Endodermal cell (in vitro differentiated cells): ENCODE measurements at regions not wholly inside any gene's neighbourhood (a gene's known extent, or its start where the extent isn't known, plus 50 kb on each side); places are given as distances from the start of the nearest gene placed in this dataset.

Experiments
- DNase-seq: peaks from one replicate; pipeline ENCODE4 v3.0.0-alpha.2; 2017
- H3K27ac ChIP-seq: 2 replicates; pipeline ENCODE4 v1.5.1; 2013; ENCODE audit warnings: mild to moderate bottlenecking, low read depth, low read length, moderate library complexity
- H3K27me3 ChIP-seq: 2 replicates; pipeline ENCODE4 v1.6.1; 2013; ENCODE audit warnings: mild to moderate bottlenecking, low read length, moderate library complexity; ENCODE audit not compliant: insufficient read depth, control insufficient read depth, poor library complexity, severe bottlenecking
- H3K36me3 ChIP-seq: 2 replicates; pipeline ENCODE4 v1.7.0; 2013; ENCODE audit warnings: mild to moderate bottlenecking, low read length, moderate library complexity; ENCODE audit not compliant: control insufficient read depth, insufficient read depth
- H3K4me1 ChIP-seq: one replicate; pipeline ENCODE4 v1.7.0; 2013; ENCODE audit warnings: low read length; ENCODE audit not compliant: control insufficient read depth, insufficient read depth
- H3K4me3 ChIP-seq: 2 replicates; pipeline ENCODE4 v1.5.1; 2013; ENCODE audit warnings: mild to moderate bottlenecking, low read length, moderate library complexity
- H3K9ac ChIP-seq: 2 replicates; pipeline ENCODE4 v1.6.1; 2013; ENCODE audit warnings: mild to moderate bottlenecking, low read length, moderate library complexity; ENCODE audit not compliant: poor library complexity, severe bottlenecking; ENCODE audit errors: extremely low read depth
- H3K9me3 ChIP-seq: 2 replicates; pipeline ENCODE4 v1.6.1; 2013; ENCODE audit warnings: mild to moderate bottlenecking, low read length, moderate library complexity; ENCODE audit not compliant: control insufficient read depth
- H3K27ac Mint-ChIP-seq: 2 replicates; pipeline ENCODE4 v1.8.0; 2020; ENCODE audit warnings: mixed read lengths
- H3K27me3 Mint-ChIP-seq: 2 replicates; pipeline ENCODE4 v1.8.0; 2021; ENCODE audit warnings: mild to moderate bottlenecking, mixed read lengths; ENCODE audit not compliant: insufficient read depth
- H3K36me3 Mint-ChIP-seq: 2 replicates; pipeline ENCODE4 v1.8.0; 2020; ENCODE audit warnings: low read depth, mixed read lengths
- H3K4me1 Mint-ChIP-seq: 2 replicates; pipeline ENCODE4 v1.8.0; 2020; ENCODE audit warnings: mixed read lengths
- H3K4me3 Mint-ChIP-seq: 2 replicates; pipeline ENCODE4 v1.8.0; 2020; ENCODE audit warnings: mild to moderate bottlenecking, moderate library complexity, mixed read lengths
- H3K9me3 Mint-ChIP-seq: 2 replicates; pipeline ENCODE4 v1.8.0; 2020; ENCODE audit warnings: mild to moderate bottlenecking, mixed read lengths
- CTCF ChIP-seq: fragments of 200-600 bp; sonication (generic); conservative IDR thresholded peaks from 2 replicates; pipeline ENCODE4 v1.5.0; 2021; ENCODE audit warnings: antibody characterized with exemption, mild to moderate bottlenecking
- WGBS, 2 experiments: methylation state at CpG; one replicate each; pipeline versions ENCODE4 v1.1.5 to v1.1.7; 2013; ENCODE audit warnings: missing lambda C conversion rate in 2 of 2, mixed read lengths in 1 of 2; ENCODE audit not compliant: insufficient coverage in 1 of 2, insufficient read length in 1 of 2; 5-methylcytosine and 5-hydroxymethylcytosine counted together

GRCh38 chr3:193960487-193961274, 175.3 kb upstream of the HES1 start:
- DNase-seq, result no peak
- H3K9me3 Mint-ChIP-seq, result peaks cover 11% of the 10 kb centered on the region
- Histone ChIP-seq H3K9ac (no peak overlapping the region), H3K36me3 (no peaks in the 10 kb centered on the region), H3K9me3 (peaks cover 2% of the 10 kb centered on the region), H3K4me3 (no peak overlapping the region), H3K4me1 (no peaks in the 10 kb centered on the region), H3K27me3 (peaks cover 26% of the 10 kb centered on the region), H3K27ac (peak overlapping the region; percentile 78)
- H3K4me3 Mint-ChIP-seq, result no peak overlapping the region
- H3K27me3 Mint-ChIP-seq, result peaks cover 70% of the 10 kb centered on the region
- peaks cover 3% of the 10 kb centered on the region for H3K4me1 Mint-ChIP-seq
- no peak for TF ChIP-seq CTCF
- H3K27ac Mint-ChIP-seq, result no peak overlapping the region
- H3K36me3 Mint-ChIP-seq, result no peaks in the 10 kb centered on the region
- WGBS, 2 experiments, result 86 to 87% methylated on average over 12 to 20 of the region's 21 CpGs

DNA sequence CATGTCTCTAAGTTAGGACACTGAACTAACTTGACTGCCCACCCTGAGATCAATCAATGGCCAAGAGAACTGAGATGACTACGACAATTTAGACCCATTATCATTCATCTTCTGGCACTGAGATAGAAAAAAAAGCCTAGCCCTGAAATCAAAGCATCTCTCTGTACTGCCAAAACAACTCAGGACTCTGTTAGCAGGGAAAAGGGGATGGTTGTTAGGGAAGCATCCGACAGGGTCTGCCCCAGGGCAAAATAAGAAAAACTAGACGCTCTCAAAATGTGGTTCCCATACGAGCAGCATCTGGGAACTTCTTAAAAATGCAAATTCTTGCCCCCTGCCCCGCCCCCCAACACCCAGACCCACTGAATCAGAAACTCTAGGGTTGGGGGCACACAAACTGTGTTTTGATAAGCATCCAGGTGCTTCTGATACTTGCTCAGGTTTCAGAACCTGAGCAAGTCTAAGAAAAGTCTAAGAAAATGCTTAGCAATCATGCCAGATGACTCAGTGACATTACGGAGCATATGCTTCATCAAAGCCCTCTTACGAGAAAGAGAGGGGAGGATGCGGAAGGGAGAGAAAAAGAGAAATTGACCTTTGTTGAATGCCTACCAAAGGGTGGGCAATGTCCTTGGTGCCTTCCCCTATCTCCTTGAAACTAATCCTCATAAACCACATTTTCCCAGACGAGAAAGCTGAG, 172.8 kb upstream of the HES1 start:
- no peaks in the 10 kb centered on the region for H3K9me3 Mint-ChIP-seq
- 84 to 85% methylated on average over 6 to 9 of the region's 9 CpGs for WGBS, 2 experiments
- no peak overlapping the region for H3K27ac Mint-ChIP-seq
- Histone ChIP-seq H3K4me1 (no peaks in the 10 kb centered on the region), H3K4me3 (no peak overlapping the region), H3K27me3 (peaks cover 29% of the 10 kb centered on the region), H3K9me3 (no peaks in the 10 kb centered on the region), H3K36me3 (no peaks in the 10 kb centered on the region), H3K27ac (no peak overlapping the region), H3K9ac (no peak overlapping the region)
- TF ChIP-seq CTCF, result no peak
- DNase-seq, result no peak
- no peaks in the 10 kb centered on the region for H3K36me3 Mint-ChIP-seq
- no peak overlapping the region for H3K4me3 Mint-ChIP-seq
- H3K4me1 Mint-ChIP-seq, result no peaks in the 10 kb centered on the region
- H3K27me3 Mint-ChIP-seq, result peaks cover 73% of the 10 kb centered on the region

- H3K36me3 Mint-ChIP-seq, result no peaks in the 10 kb centered on the region
- H3K36me3 ChIP-seq, result no peaks in the 10 kb centered on the region
- H3K27ac ChIP-seq, result no peak overlapping the region
- no peaks in the 10 kb centered on the region for H3K4me1 ChIP-seq
- peaks cover 70% of the 10 kb centered on the region for H3K27me3 Mint-ChIP-seq
- H3K9me3 ChIP-seq, result no peaks in the 10 kb centered on the region
- DNase-seq, result no peak
- no peak overlapping the region for H3K9ac ChIP-seq
- no peak overlapping the region for H3K4me3 ChIP-seq
- no peaks in the 10 kb centered on the region for H3K4me1 Mint-ChIP-seq
- H3K4me3 Mint-ChIP-seq, result no peak overlapping the region
- 82 to 89% methylated on average over 7 of the region's 7 CpGs for WGBS, 2 experiments
- no peak overlapping the region for H3K27ac Mint-ChIP-seq
- H3K9me3 Mint-ChIP-seq, result no peaks in the 10 kb centered on the region
- peaks cover 29% of the 10 kb centered on the region for H3K27me3 ChIP-seq
- TF ChIP-seq CTCF, result no peak
Measured at GRCh38 chr3:193963808-193964516, 172.0 kb upstream of the HES1 start.
